Ovary (tissue), 7 donors: ENCODE measurements at regions not wholly inside any gene's neighbourhood (a gene's known extent, or its start where the extent isn't known, plus 50 kb on each side); places are given as distances from the start of the nearest gene placed in this dataset.

Experiments
- DNase-seq, 5 donors: peaks; one replicate each; pipeline ENCODE4 v3.0.0-alpha.2; 2019 to 2020
- H3K27ac ChIP-seq, 2 donors: fragments of 200-600 bp; one replicate each; pipeline versions ENCODE4 v1.5.1 to v1.8.0; 2019 to 2022
- H3K27me3 ChIP-seq: fragments of 200-600 bp; one replicate; pipeline ENCODE4 v1.8.0; 2022
- H3K36me3 ChIP-seq: fragments of 200-600 bp; sonication (generic); one replicate; pipeline ENCODE4 v1.5.1; 2019
- H3K4me1 ChIP-seq: one replicate; pipeline ENCODE4 v1.8.1; 2013; ENCODE audit warnings: mild to moderate bottlenecking, moderate library complexity; ENCODE audit not compliant: insufficient read depth
- H3K4me3 ChIP-seq: fragments of 200-600 bp; sonication (generic); one replicate; pipeline ENCODE4 v1.5.1; 2017
- H3K9me3 ChIP-seq, 2 donors: fragments of 200-600 bp in 1 of 2; sonication (generic) in 1 of 2; one replicate each; pipeline versions ENCODE4 v1.5.1 to v1.8.1; 2013 to 2019; ENCODE audit warnings: mild to moderate bottlenecking in 1 of 2, moderate library complexity in 1 of 2
- CTCF ChIP-seq, 3 donors: fragments of 450-650 bp in 2 of 3; fragments of 200-600 bp in 1 of 3; IDR thresholded peaks; one replicate each; pipeline versions ENCODE4 v1.5.1 to v1.8.0; 2016 to 2022; ENCODE audit warnings: antibody characterized with exemption in 3 of 3, mild to moderate bottlenecking in 1 of 3
- EP300 ChIP-seq: sonication (generic); formaldehyde crosslinking; IDR thresholded peaks from one replicate; pipeline ENCODE4 v1.6.1; 2017; ENCODE audit warnings: antibody characterized with exemption
- POLR2A ChIP-seq: fragments of 450-650 bp; IDR thresholded peaks from one replicate; pipeline ENCODE4 v1.6.1; 2017; ENCODE audit warnings: antibody characterized with exemption, mild to moderate bottlenecking, moderate library complexity
- WGBS, 3 donors: extraction: QIAGEN DNeasy Blood & Tissue Kit in 1 of 3; methylation state at CpG; one replicate each; pipeline versions ENCODE4 v1.1.5 to v1.1.7; 2013 to 2017; 5-methylcytosine and 5-hydroxymethylcytosine counted together
- intact Hi-C, 4 donors: fragments of 100-400 bp; cut with DNase I; formaldehyde crosslinking; loops; one replicate each; pipeline versions ENCODE4 v1.11.0 to v1.15.1; 2022 to 2023
- donor health status: DM: no; HTN: no; CAD: no; lungs with moderate emphysema.
- donor health status: DM: no; HTN: no; CAD: no.
- donor health status: Bipolar disorder and iron deficiency.
- donor health status: DM: no; HTN: no; CAD: no.
- donor health status: DM: yes; HTN: yes; CAD: no.

GRCh38 chr12:4068981-4069669 lies 195.9 kb upstream of the PARP11 start:
- intact Hi-C loops: no loop called here
- DNase-seq: no peak
- no peaks in the 10 kb centered on the region for H3K4me1 ChIP-seq
- 4 to 7% (median 6%) methylated on average over 2 of the region's 2 CpGs for WGBS, 3 donors
- no peaks in the 10 kb centered on the region for H3K9me3 ChIP-seq
- no peaks in the 10 kb centered on the region for H3K27me3 ChIP-seq
- no peak for TF ChIP-seq CTCF (IDR thresholded peaks at IDR 0.05)
- no peak for TF ChIP-seq EP300
- TF ChIP-seq POLR2A: no peak
- no peaks in the 10 kb centered on the region for H3K36me3 ChIP-seq
- no peak overlapping the region for H3K27ac ChIP-seq
- H3K4me3 ChIP-seq: no peak overlapping the region

GRCh38 chr12:4064008-4064407 lies 190.8 kb upstream of the PARP11 start:
- Histone ChIP-seq H3K36me3 (no peaks in the 10 kb centered on the region), H3K4me1 (no peaks in the 10 kb centered on the region), H3K4me3 (no peak overlapping the region), H3K27me3 (no peaks in the 10 kb centered on the region), H3K9me3 (no peaks in the 10 kb centered on the region), H3K27ac (no peak overlapping the region)
- DNase-seq: no peak
- TF ChIP-seq CTCF (IDR thresholded peaks at IDR 0.05): no peak
- intact Hi-C loops: no loop called here
- WGBS, 3 donors: 64 to 77% (median 73%) methylated on average over 5 of the region's 5 CpGs

GRCh38 chr12:4059898-4060568 lies 186.8 kb upstream of the PARP11 start:
- 86 to 91% (median 88%) methylated on average over 7 of the region's 7 CpGs for WGBS, 3 donors
- no peaks in the 10 kb centered on the region for H3K9me3 ChIP-seq
- no peaks in the 10 kb centered on the region for H3K4me1 ChIP-seq
- no peaks in the 10 kb centered on the region for H3K36me3 ChIP-seq
- H3K27ac ChIP-seq: no peak overlapping the region
- no peaks in the 10 kb centered on the region for H3K27me3 ChIP-seq
- intact Hi-C loops: no loop called here
- DNase-seq: no peak
- no peak for TF ChIP-seq CTCF (IDR thresholded peaks at IDR 0.05)
- no peak for TF ChIP-seq POLR2A
- no peak for TF ChIP-seq EP300
- H3K4me3 ChIP-seq: no peak overlapping the region

- Histone ChIP-seq H3K9me3 (no peaks in the 10 kb centered on the region), H3K4me3 (no peak overlapping the region), H3K36me3 (no peaks in the 10 kb centered on the region), H3K27me3 (no peaks in the 10 kb centered on the region), H3K4me1 (no peaks in the 10 kb centered on the region), H3K27ac (no peak overlapping the region)
- no peak for TF ChIP-seq CTCF (IDR thresholded peaks at IDR 0.05)
- intact Hi-C loops: no loop called here
- DNase-seq: no peak
- 46 to 70% (median 52%) methylated on average over 6 of the region's 6 CpGs for WGBS, 3 donors
These were observed 184.0 kb upstream of the PARP11 start for GRCh38 chr12:4056910-4057845.
